ENCODE measurements at regions not wholly inside any gene's neighbourhood (a gene's known extent, or its start where the extent isn't known, plus 50 kb on each side); places are given as distances from the start of the nearest gene placed in this dataset.
"Not testable (repeated sequence)": the region's sequence is repeated elsewhere in the genome, so short reads cannot be mapped to it uniquely, and the experiment has no call there.

GRCh38 chr10:78442836-78443550 is 409.3 kb downstream of the RPS24 start:
- FAIRE-seq = no peak

DNA sequence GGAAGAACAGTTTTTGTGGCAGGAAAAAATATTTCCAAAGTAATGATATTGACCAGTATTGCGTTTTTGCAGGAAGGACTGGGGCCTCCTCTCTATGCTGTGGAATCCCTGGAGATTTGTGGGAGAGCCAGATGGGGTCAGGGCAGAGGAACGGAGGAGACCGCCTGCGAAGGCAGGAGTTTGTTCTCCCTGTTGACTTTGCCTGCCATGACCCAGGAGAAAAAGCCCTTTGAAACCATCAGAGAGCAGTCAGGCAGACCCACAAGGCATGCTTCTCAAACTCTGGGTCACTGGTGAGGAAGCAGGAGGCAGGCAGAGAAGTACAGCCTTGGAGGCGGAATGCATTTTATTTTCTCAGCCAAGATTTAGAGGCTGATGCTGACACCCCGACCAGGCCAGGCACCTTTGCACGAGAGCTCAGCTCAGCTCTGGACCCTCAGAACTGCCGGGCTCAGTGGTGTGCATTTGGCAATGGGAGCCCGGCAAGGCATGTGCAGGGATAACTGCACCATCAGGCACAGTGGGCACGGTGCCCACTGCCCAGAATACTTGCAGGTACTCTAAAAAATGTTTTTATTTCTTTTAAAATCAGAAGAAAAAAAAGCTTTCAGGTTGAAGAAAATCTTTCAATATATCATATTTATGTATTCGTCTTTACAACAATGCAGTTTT is 410.4 kb downstream of the RPS24 start:
- no peak for FAIRE-seq

DNA sequence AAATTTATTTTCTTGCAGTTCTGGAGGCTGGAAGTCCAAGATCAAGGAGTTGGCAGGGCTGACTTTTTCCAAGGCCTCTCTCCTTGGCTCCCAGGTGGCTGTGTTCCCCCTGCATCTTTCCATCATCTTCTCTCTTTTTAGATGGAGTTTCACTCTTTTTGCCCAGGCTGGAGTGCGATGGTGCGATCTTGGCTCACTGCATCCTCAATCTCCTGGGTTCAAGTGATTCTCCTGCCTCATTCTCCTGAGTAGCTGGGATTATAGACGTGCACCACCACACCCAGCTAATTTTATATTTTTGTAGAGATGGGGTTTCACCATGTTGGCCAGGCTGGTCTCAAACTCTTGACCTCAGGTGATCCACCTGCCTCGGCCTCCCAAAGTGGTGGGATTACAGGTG is 411.1 kb downstream of the RPS24 start:
- FAIRE-seq = not testable (repeated sequence)

GRCh38 chr10:78445308-78445707 is 411.6 kb downstream of the RPS24 start:
- no peak for FAIRE-seq

DNA sequence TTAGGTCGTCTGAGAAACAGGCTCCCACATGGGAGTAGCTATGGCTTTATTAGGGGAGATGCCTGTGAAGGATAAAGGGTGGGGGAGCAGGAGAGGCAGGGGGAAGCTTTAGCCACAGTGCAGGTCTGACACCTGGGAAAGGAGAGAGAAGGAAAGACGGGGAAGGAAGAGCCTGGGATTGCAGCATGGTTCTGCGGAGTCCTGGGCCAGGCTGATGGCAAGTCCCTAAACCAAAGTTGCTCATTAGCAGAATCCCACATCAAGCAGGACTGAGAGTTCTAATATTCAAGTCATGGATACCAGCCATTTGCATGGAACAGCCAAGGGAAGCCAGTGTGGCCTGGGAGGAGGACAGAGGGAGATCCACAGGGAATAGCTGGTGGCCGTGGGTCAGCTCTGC is 414.8 kb downstream of the RPS24 start:
- no peak for FAIRE-seq

- FAIRE-seq = no peak
Observed at GRCh38 chr10:78448994-78449418, 415.3 kb downstream of the RPS24 start.

DNA sequence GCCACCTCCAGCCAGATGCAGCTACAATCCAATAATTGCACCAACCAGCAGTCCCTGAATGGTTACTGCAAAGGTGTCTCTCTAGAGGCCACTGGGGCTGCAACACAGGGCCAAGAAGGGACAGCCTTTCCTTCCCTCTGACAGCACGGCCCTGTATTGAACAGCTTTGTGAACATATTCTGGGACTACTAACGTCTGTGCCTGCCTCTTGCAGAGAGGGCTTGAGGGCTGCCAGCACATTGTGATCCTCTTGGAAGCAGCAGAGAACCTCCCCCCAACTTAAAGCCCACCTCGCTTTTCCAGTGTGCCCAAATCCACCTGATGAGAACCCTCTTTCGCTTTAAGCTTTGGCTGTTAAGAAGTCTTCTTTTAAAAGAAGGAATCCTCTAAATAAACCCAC is 415.9 kb downstream of the RPS24 start:
- no peak for FAIRE-seq

- no peak for FAIRE-seq
Observed at GRCh38 chr10:78450239-78450638, 416.6 kb downstream of the RPS24 start.

DNA sequence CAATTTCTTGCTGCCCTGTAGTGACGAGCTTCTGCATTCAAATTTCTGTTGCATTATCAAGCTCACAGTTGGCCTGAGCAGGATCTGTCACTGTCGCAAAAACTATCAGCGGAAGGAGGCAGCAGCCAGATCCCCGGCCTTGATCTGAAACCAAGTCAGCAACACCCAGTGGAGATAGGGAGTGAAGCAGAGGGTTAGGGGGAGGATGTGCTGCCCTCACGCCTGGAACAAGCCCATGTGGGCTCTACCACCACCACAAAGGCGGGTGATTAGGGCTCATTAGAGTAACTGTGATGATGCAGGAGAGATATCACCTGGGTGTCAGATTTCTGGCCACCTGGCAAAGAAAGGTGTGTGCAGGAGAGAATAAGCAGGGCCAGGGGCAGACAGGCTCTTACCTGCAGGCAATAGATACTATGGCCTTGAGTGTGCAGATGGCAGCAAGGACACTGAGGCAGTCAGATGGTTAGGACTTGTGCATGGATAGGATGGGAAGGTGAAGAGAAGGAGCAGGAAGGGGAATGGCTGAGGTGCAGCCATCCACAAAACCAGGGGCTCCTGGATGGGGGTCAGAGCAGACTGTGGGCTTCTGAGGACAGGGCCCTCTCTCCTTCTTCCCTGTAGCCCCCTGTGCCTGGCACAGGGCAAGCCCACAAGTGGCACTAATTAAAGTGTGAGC is 417.3 kb downstream of the RPS24 start:
- FAIRE-seq = no peak

GRCh38 chr10:78451592-78451991 is 417.9 kb downstream of the RPS24 start:
- FAIRE-seq = no peak

DNA sequence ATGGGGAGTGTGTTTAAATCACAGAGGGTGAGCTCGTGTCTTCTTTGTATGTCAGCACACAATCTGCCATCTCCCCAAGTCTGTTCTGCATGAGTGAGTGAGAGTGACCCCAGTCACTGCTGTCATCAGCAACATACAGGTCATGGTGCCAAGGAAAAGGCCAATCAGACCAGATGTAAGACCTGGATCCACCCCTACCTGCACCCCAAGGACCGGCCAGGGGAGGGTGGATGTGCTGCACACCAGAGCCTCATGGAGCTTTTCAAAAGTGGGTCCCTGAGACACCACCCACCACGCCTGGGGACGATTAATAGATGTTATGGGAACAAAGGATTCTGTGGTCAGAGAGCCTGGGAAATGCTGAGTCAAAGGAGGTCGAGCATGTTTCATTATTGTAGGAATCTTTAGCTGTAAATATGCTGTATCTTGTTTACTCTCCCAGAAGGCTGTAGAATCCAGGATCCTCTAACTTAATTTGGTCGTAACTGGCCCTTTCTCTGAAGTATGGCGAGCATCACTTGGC is 420.5 kb downstream of the RPS24 start:
- no peak for FAIRE-seq

- FAIRE-seq = no peak
Observed at GRCh38 chr10:78455236-78455635, 421.6 kb downstream of the RPS24 start.

DNA sequence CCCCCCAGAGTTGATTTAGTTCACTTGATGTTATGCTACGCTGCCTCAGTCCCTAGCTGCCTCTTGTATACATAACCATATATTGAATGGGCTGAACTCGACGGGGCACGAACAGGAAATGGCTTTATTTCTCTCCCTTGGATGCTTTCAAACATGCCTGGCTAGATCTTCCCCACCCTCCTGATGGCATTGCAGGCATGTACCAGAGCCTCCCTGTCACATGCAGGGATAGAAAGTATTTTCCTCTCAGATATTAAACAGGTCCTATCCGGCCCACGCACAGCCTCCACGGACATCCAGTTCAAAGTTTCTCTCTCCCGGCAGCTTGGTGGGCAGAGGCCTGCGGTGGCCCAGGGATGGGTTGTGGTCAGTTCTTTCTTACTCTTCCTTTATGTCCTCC is 422.1 kb downstream of the RPS24 start:
- FAIRE-seq = no peak

DNA sequence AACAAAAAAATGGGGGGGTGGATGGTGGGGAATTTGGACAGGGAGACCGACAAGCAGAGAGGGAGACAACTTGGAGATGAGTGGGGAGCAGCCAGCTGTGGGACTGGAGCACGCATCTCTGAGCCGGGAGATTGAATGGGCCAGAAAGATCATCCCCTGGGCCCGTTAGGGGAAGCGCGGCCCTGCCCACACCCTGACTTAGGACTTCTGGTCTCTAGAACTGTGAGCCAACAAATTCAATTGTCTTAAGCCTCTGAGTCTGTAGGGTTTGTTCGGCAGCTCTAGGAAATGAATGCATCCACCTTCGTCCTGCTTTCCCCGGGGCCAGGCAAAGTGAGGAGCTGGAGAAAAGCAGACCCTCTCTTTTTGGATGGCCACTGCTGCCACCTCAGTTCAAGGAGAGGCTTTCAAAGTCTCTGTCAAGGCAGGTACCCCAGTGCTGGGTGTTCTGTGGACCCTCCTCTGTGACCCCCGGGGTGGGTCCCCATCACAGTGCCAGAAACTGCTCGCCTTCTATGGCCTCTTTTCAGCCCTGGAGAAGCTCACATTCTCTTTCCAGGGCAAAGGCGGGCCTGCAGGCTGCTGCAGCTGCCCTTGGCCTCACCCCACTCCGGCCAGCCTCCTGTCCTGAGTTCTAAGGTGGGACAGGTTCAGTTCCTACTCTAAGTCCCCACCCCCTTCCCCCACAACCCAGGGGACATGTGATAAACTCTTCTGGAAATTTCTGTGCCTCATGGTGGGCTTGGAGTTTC is 423.2 kb downstream of the RPS24 start:
- no peak for FAIRE-seq

- no peak for FAIRE-seq
Observed at GRCh38 chr10:78457804-78458482, 424.3 kb downstream of the RPS24 start.

DNA sequence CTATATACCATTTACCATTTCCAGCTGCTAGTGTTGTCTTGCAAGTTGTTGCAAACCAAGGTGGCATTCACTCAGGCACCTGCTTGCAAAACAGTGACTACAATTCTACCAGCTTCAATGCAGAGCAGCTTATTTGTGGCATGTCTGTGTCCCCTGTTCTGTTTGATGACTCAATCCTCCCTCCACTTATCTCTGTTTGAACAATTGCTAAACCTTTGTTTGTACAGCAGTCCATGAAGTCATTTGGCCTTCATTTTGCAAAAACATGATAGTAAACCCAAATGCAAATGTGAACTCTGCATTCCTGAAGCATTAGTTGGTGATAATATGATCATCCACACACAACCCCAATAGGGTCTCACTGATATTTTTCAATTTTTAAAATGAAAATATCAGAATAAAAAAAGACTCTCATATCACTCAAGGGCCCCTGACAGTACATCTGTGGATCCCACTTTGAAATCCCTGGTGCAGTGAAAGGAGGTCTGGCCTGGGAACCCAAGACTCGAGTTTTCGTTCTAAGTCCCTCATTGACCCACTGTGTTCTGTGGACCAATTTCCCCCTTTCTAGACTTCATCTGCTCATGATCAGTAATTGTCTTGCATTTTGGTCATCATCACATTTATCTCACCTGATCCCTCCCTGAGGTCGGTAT is 425.4 kb downstream of the RPS24 start:
- FAIRE-seq = no peak

DNA sequence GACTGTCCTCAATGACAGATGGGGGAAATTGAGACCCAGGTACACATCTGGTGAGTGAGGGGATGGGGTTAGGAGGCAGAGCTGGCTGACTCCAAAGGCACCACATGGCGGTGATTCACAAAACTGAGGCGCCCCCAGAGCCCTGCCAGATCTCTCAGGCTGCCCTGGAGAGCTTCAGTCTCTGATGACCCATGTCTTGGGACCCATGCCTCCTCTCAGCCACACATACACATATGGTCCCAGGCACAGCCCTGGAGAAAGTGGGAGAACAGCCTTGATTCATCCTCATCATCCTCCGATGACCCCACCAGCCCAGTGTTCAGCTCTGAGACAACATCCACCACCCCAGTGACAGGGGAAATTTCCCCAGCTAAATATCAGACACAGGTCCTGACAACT is 426.0 kb downstream of the RPS24 start:
- no peak for FAIRE-seq

GRCh38 chr10:78460204-78460603 is 426.5 kb downstream of the RPS24 start:
- FAIRE-seq = no peak

DNA sequence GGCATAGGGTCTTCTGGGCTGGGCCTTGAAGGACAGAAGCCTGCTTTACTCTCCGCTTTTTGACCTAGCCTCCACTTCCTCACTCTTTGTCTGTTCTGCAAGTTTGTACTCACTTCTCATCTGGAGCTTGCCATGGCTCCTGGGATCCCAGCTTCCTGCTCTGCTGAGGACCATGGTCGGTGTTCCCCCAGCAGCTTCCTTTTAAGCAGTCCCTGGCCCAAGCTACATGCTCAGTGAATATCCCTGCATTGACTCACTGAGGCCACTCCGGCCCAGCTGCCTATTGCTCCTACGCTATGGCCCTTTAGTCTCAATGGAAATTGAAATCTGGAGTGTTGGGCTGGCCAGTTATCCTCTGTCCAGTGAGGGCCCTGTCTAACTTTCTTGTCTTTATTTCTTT is 427.7 kb downstream of the RPS24 start:
- FAIRE-seq = no peak

DNA sequence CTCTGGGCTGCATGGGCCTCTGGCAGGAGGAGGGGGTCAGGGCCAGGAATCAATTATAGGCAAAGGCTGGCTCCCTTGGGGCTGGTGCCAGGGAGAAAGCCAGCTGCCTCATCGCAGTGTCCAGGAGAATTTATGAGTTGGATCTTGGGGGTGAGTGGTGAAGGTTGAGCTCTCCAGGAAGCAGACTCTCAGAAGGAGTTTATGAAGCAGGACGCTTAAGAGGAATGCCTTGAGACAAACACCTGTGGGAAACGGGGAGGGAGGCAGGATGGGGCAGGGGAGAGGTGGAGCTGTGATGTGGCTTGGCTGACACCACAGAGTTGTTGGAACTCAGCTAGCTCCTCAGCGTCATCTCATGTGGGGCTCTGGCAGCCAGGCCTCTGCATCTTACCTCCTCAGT is 428.5 kb downstream of the RPS24 start:
- no peak for FAIRE-seq

DNA sequence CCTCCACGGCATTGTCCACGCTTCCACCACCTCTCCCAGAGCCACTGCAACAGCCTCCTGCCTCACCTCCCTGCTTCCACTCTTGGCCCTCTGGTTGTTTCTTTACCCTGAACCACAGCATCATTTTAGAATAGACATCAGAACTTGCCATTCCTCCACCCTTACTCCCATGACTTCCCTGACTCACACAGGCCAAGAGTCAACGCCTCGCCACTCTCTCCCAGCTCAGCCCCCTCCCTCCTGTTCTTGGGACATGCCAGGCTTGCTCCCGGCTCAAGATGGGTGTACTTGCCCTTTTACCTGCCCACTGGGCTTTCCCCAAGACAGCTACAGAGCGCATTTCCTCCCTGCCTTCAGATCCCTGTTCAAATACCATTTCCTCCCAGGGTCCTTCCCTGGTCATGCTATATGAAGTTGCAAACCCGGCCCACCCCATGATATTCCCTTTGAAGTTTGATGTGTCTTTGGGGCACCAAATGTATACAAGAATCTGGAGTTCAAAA is 429.1 kb downstream of the RPS24 start:
- no peak for FAIRE-seq
